Neural cell (in vitro differentiated cells): ENCODE measurements at regions not wholly inside any gene's neighbourhood (a gene's known extent, or its start where the extent isn't known, plus 50 kb on each side); places are given as distances from the start of the nearest gene placed in this dataset.

Experiments
- H2AFZ ChIP-seq: fragments of 200-600, 300-800 bp; sonication (generic), shearing (Covaris generic); 2 replicates; pipeline ENCODE4 v1.6.0; 2014; ENCODE audit warnings: low read depth, mild to moderate bottlenecking, antibody characterized with exemption, low read length, moderate library complexity
- H3F3A ChIP-seq: fragments of 200-600 bp; shearing (Covaris generic); 2 replicates; pipeline ENCODE4 v1.6.1; 2016; ENCODE audit warnings: mild to moderate bottlenecking, moderate library complexity, mixed read lengths, antibody characterized with exemption, low read length; ENCODE audit not compliant: insufficient read depth, poor library complexity, severe bottlenecking
- H3K27ac ChIP-seq: fragments of 200-600, 300-800 bp; sonication (generic), shearing (Covaris generic); 2 replicates; pipeline ENCODE4 v1.5.1; 2014; ENCODE audit warnings: mild to moderate bottlenecking, low read length, moderate library complexity
- H3K27me3 ChIP-seq: fragments of 300-800, 200-600 bp; sonication (generic), shearing (Covaris generic); 2 replicates; pipeline ENCODE4 v1.6.0; 2014; ENCODE audit warnings: mild to moderate bottlenecking, low read depth, low read length, moderate library complexity; ENCODE audit not compliant: insufficient read depth
- H3K36me3 ChIP-seq: fragments of 300-800, 200-600 bp; sonication (generic), shearing (Covaris generic); 2 replicates; pipeline ENCODE4 v1.5.1; 2014; ENCODE audit warnings: mild to moderate bottlenecking, antibody characterized with exemption, low read length, moderate library complexity; ENCODE audit not compliant: insufficient read depth
- H3K4me2 ChIP-seq: fragments of 300-800, 200-600 bp; sonication (generic), shearing (Covaris generic); 2 replicates; pipeline ENCODE4 v1.6.0; 2014; ENCODE audit warnings: mild to moderate bottlenecking, low read length
- H3K4me3 ChIP-seq: fragments of 300-800, 200-600 bp; sonication (generic), shearing (Covaris generic); 2 replicates; pipeline ENCODE4 v1.5.1; 2014; ENCODE audit warnings: mild to moderate bottlenecking, low read length, moderate library complexity
- H3K79me2 ChIP-seq: fragments of 200-600 bp; shearing (Covaris generic); replicated peaks from 2 replicates; pipeline ENCODE4 v1.6.0; 2014; ENCODE audit warnings: mild to moderate bottlenecking, low read length, moderate library complexity; ENCODE audit not compliant: insufficient read depth
- H3K9ac ChIP-seq: fragments of 300-800, 200-600 bp; sonication (generic), shearing (Covaris generic); 2 replicates; pipeline ENCODE4 v1.6.1; 2016; ENCODE audit warnings: mild to moderate bottlenecking, low read length, mixed read lengths
- H3K9me2 ChIP-seq: fragments of 200-600 bp; shearing (Covaris generic); 2 replicates; pipeline ENCODE4 v1.6.1; 2016; ENCODE audit warnings: mild to moderate bottlenecking, low read length, mixed read lengths; ENCODE audit not compliant: insufficient read depth
- H3K9me3 ChIP-seq: fragments of 200-600, 300-800 bp; sonication (generic), shearing (Covaris generic); 2 replicates; pipeline ENCODE4 v1.6.1; 2016; ENCODE audit warnings: mild to moderate bottlenecking, mixed run types, low read length, moderate library complexity, mixed read lengths
- H4K20me1 ChIP-seq: fragments of 200-600 bp; shearing (Covaris generic); 2 replicates; pipeline ENCODE4 v1.6.1; 2016; ENCODE audit warnings: mild to moderate bottlenecking, mixed run types; ENCODE audit not compliant: insufficient read depth
- EP300 ChIP-seq: fragments of 450-650 bp; conservative IDR thresholded peaks from 2 replicates; pipeline ENCODE4 v1.6.1; 2014; ENCODE audit warnings: antibody characterized with exemption, mild to moderate bottlenecking, moderate library complexity; ENCODE audit not compliant: poor library complexity, severe bottlenecking
- EZH2 ChIP-seq: fragments of 200-600, 300-800 bp; shearing (Covaris generic), sonication (generic); IDR thresholded peaks from 2 replicates; pipeline ENCODE4 v1.6.1; 2014; ENCODE audit warnings: antibody characterized with exemption, low read length, borderline replicate concordance, mild to moderate bottlenecking; ENCODE audit not compliant: insufficient read depth, poor library complexity, severe bottlenecking
- MXI1 ChIP-seq: fragments of 450-650 bp; conservative IDR thresholded peaks from 2 replicates; pipeline ENCODE4 v1.6.1; 2014; ENCODE audit warnings: antibody characterized with exemption, mild to moderate bottlenecking; ENCODE audit not compliant: poor library complexity, severe bottlenecking
- POLR2AphosphoS5 ChIP-seq: IDR thresholded peaks from 2 replicates; pipeline ENCODE4 v1.6.1; 2012
- RAD21 ChIP-seq: fragments of 450-650 bp; conservative IDR thresholded peaks from 2 replicates; pipeline ENCODE4 v1.6.1; 2014; ENCODE audit warnings: antibody characterized with exemption, mild to moderate bottlenecking, moderate library complexity
- REST ChIP-seq: IDR thresholded peaks from 2 replicates; pipeline ENCODE4 v1.6.1; 2012; ENCODE audit warnings: borderline replicate concordance
- SMC3 ChIP-seq: fragments of 450-650 bp; conservative IDR thresholded peaks from 2 replicates; pipeline ENCODE4 v1.6.1; 2014; ENCODE audit warnings: antibody characterized with exemption, mild to moderate bottlenecking, moderate library complexity; ENCODE audit not compliant: poor library complexity
- TAF1 ChIP-seq: IDR thresholded peaks from 2 replicates; pipeline ENCODE4 v1.6.1; 2012; ENCODE audit warnings: low read depth
- TF ChIP-seq, protein P1 (sequence below): fragments of 450-650 bp; IDR thresholded peaks from 2 replicates; pipeline ENCODE4 v1.5.1; 2014; ENCODE audit warnings: antibody characterized with exemption, mild to moderate bottlenecking, moderate library complexity; ENCODE audit not compliant: poor library complexity, severe bottlenecking

GRCh38 chr5:175013251-175013650, 288.9 kb downstream of the MSX2 start:
- Histone ChIP-seq H3K4me3 (no peak overlapping the region), H4K20me1 (no peaks in the 10 kb centered on the region), H3K9me3 (no peaks in the 10 kb centered on the region), H3K9ac (no peak overlapping the region), H3K27ac (no peak overlapping the region), H3F3A (no peaks in the 10 kb centered on the region), H3K4me2 (no peak overlapping the region), H3K79me2 (no peaks in the 10 kb centered on the region), H2AFZ (no peak overlapping the region), H3K9me2 (no peaks in the 10 kb centered on the region), H3K36me3 (no peaks in the 10 kb centered on the region), H3K27me3 (no peaks in the 10 kb centered on the region)
- TF ChIP-seq EZH2 (no peak), SMC3 (no peak)

GRCh38 chr5:175012267-175012666, 287.9 kb downstream of the MSX2 start:
- Histone ChIP-seq H3K36me3 (no peaks in the 10 kb centered on the region), H3K9me3 (no peaks in the 10 kb centered on the region), H3F3A (no peaks in the 10 kb centered on the region), H3K9ac (no peak overlapping the region), H3K4me2 (no peak overlapping the region), H3K9me2 (no peaks in the 10 kb centered on the region), H2AFZ (no peak overlapping the region), H3K27me3 (no peaks in the 10 kb centered on the region), H4K20me1 (no peaks in the 10 kb centered on the region), H3K79me2 (no peaks in the 10 kb centered on the region), H3K4me3 (no peak overlapping the region), H3K27ac (no peak overlapping the region)
- TF ChIP-seq RAD21 (no peak), MXI1 (no peak), EZH2 (no peak), POLR2AphosphoS5 (no peak), REST (no peak), TAF1 (no peak), EP300 (no peak), SMC3 (no peak)
- TF ChIP-seq, protein P1, sequence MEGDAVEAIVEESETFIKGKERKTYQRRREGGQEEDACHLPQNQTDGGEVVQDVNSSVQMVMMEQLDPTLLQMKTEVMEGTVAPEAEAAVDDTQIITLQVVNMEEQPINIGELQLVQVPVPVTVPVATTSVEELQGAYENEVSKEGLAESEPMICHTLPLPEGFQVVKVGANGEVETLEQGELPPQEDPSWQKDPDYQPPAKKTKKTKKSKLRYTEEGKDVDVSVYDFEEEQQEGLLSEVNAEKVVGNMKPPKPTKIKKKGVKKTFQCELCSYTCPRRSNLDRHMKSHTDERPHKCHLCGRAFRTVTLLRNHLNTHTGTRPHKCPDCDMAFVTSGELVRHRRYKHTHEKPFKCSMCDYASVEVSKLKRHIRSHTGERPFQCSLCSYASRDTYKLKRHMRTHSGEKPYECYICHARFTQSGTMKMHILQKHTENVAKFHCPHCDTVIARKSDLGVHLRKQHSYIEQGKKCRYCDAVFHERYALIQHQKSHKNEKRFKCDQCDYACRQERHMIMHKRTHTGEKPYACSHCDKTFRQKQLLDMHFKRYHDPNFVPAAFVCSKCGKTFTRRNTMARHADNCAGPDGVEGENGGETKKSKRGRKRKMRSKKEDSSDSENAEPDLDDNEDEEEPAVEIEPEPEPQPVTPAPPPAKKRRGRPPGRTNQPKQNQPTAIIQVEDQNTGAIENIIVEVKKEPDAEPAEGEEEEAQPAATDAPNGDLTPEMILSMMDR = no peak

- no peaks in the 10 kb centered on the region for H3K9me2 ChIP-seq
- no peak for TF ChIP-seq TAF1
- no peak for TF ChIP-seq REST
- TF ChIP-seq EP300 = no peak
- no peak for TF ChIP-seq RAD21
- TF ChIP-seq POLR2AphosphoS5 = no peak
- TF ChIP-seq, protein P1 = no peak
- TF ChIP-seq MXI1 = no peak
- no peak for TF ChIP-seq EZH2
- peaks cover 2% of the 10 kb centered on the region for H3K9me3 ChIP-seq
- H3K9ac ChIP-seq = no peak overlapping the region
- no peaks in the 10 kb centered on the region for H4K20me1 ChIP-seq
- no peak overlapping the region for H3K4me3 ChIP-seq
- no peaks in the 10 kb centered on the region for H3K36me3 ChIP-seq
- H2AFZ ChIP-seq = no peak overlapping the region
- H3K27me3 ChIP-seq = peaks cover 7% of the 10 kb centered on the region
- no peak overlapping the region for H3K4me2 ChIP-seq
- no peaks in the 10 kb centered on the region for H3K79me2 ChIP-seq
- no peaks in the 10 kb centered on the region for H3F3A ChIP-seq
- H3K27ac ChIP-seq = no peak overlapping the region
Measured at GRCh38 chr5:175003531-175003930, 279.1 kb downstream of the MSX2 start.
